H4 (cell line): ENCODE measurements at regions not wholly inside any gene's neighbourhood (a gene's known extent, or its start where the extent isn't known, plus 50 kb on each side); places are given as distances from the start of the nearest gene placed in this dataset.
A peak's percentile ranks its signal among the peaks of the same experiment; 100 is the strongest.

Experiments used
- DNase-seq: peaks from one replicate; pipeline ENCODE4 v3.0.0-alpha.2; 2015; ENCODE audit warnings: low spot score

DNA sequence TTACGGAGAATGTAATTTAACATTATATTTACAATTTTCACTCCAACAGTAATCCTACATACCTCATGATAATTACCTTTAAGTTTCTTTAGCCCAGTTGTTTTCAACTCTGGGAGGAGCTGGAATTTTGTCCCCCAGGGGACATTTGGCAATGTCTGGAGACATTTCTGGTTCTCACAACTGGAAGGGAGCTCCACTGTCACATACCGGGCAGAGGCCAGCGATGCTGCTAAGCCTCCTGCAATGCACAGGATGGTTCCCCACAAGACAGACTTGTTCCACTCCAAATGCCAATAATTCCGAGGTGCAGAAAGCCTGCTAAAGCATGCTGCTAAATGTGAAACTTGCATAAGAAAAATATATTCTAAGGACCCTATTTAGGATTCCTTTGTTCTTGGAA is 251.1 kb upstream of the IRX5 start:
- no peak for DNase-seq

DNA sequence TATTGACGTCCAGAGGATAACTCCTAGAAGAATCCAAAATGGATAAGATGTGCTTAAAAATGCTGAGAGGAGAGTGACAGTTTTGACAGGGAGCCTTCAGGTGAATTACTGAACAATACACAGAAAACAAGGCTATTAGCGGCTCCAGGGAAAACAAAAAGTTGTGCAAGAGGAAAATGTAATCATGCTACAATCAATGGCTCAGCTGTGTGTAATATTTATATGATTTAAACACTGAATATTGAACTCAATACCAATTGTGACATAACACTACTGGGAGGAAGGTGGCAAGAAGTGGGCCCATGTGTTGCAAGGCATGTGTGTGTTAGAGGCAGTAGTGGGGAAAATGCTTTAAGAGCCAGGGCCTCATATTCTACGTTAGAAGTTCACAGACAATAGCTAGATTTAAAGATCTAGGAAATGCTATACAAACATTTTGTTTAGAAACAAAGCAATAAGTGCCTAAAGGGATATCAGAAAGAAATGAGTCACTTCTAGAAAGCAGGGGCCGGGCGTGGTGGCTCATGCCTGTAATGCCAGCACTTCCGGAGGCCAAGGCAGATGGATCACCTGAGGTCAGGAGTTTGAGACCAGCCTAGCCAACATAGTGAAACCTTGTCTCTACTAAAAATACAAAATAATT is 253.2 kb upstream of the IRX5 start:
- DNase-seq, result no peak

DNA sequence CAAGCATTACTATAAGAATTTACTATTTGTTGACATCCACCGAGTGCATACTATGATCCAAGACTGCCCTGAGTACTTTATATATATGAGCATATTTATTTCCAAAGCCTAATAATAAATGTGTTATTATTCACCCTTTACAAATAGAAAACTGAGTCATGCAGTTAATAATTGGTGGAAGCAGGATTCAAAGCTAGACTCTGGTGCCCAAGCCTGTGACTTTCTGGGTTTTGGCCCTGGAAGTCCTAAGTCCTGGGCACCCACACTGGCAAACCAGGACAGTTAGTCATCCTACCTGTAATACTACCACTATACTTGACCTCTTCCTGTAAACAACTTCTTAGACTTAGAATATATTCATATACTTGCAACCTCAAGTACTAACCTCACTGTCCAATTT is 257.4 kb upstream of the IRX5 start:
- no peak for DNase-seq

DNA sequence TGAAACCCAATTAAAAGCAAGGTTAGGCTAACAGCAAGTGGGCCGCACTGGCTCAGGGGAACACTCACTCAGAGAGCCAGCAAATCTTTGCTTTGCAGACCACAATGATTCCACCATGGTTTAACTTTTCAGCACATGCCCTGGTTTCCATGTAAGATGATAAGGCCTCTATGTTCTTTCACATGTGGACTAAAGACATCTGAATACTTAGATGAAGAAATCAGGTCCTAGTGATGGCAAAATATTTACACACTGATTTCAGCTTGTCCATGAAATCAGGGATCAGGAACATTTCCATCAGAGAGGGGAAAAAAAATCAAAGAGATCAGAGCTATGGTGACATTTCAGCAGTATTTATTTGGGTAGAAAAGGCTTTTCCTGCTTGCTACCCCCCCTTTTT is 258.2 kb upstream of the IRX5 start:
- no peak for DNase-seq

DNA sequence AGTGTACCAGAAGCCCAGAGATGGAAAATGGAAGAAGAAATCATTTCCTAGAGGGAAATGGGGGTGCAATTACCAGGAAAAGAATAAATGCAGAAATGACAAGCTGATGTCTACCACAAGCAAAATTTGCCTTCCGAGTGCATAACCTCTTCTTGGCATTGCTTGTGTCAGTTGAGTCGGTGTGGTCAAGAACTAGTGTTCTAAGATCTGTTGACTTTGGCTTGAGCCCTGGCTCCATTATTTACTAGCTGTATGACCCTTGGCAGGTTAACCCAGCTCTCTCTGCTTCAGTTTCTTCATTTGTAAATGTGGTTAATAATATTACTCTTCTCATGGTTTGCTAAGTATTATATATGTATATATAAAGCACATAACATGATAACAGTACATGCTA is 273.0 kb upstream of the IRX5 start:
- DNase-seq, result no peak

DNA sequence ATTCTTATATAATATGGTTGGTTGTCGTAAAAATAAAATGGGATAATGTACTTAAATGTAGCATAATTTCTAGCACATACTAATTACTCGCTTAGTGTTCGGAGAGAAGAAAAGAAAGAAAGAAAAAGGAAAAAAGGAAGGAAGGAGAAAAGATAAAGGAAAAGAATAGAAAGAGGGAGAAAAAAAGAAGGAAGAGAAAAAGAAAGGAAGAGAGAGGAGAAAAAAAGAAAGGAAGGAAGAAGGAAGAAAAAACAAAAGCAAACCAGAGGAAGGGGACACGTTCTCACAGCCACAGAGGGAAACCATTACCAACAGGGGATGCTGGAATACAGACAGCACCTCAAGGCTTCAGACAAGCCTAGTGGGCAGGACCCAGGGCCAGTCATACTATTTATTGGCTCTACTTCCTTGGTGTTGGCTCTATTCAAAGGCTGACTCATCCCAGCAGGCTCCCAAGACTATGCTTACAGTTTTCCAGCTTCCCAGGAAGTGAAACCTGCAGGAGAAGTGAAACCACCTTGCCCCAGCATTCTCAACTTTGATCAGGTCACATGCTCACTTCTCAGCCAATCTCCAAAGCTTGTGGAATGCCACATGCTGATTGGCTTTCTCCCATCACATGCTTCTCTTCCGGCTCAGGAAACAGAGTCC is 273.5 kb upstream of the IRX5 start:
- DNase-seq, result peak; percentile 94

DNA sequence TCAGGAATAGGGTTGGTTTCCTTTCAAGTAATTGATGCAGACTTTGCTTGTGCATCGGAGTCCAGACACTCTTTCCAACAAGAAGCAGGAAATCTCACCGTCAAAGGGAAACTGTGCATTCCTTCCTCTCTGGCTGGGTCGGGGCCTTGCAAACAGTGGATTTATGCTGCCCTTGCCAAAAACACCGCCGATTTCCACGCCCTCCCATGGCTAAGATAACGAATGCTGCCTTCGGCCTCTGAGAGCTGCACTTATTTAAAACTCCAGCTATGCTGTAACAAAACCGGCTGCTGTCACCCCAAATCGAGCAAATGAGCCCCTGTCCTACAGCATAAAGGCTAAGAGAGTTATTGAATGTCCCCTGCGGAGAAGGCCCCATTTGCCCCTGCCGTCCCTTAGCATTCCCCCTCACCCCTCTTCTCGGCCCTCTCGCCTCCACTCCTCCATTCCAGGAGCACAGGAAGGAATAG is 275.5 kb upstream of the IRX5 start:
- DNase-seq, result no peak

DNA sequence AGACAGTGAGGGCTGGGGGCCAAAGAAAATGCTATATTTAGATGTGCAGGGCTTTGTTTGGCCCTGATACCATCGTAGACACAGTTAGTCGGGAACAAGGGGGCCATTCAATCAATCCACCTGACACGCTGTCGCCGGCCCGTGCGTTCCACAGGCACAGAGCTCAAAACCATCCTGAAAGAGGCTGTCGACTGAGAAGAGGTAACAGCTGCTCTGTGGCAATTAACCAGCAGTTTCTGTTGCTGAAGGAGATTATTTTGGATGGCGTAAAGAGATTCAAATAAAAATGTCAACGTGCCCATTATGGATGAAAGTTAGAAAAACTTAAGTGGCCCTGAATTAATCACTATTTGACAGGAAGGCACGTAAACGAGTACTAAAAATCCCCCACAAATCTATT is 276.2 kb upstream of the IRX5 start:
- no peak for DNase-seq

DNA sequence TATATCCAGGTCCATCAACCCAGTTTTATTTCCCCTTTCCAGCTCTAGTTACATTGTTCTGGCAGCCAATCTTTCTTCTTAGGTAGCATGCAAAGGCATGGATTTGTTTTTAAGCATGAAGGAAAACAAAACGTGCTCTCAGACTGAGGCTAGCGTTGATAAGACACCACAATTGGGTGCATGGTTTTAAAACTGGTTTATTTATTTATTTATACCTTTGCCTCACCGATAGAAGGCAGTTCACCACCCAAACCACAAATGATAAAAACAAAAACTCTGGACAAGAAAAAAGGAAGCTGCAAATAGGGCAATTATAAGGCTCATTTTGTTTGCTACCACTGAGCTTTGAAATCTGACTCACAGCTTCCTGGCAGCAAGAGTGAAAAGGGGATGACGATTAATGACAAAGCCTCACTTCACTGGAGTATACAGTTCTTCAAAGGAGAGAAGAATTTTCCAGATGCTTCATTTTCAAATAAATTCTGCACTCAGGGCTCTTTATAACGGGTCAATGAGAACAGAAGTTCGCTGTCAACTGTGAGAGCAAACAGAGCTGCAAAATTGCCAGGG is 278.4 kb upstream of the IRX5 start:
- peak; percentile 30 for DNase-seq

DNA sequence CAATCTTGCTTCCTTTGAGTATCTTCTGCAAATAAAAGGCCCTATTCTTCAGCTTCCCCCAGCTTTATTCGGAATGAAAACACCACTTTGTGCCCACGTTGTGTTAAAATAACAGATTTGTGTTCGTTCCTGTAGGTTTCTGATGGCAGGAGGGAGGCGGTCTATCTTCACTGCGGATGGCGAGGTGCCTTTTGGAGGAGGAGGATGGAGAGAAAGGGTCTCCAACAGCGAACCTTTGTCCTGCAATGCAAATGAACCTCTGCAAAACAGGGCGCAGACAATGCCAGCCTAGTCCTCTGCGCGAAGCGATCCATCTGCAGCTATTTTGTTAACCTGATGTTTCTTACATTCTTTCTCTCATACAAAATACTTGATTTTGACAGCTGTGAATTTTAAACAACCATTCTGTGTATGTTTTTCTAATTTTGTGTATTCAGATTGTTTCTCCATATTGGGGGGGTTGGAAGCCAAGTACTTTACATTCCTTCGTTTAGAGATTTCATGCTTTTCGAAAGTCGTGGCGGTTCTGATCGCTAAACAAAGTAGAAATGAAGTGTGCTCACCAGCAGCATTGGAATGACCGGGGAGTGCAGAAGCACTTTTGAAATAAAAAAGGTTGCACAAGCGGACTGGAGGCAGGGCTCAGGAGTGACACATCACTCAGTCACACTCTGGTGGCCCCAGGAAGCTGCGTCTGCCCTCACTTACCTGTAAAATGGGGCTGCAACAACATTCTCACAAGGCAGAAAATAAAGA is 279.0 kb upstream of the IRX5 start:
- DNase-seq, result peak; percentile 28

DNA sequence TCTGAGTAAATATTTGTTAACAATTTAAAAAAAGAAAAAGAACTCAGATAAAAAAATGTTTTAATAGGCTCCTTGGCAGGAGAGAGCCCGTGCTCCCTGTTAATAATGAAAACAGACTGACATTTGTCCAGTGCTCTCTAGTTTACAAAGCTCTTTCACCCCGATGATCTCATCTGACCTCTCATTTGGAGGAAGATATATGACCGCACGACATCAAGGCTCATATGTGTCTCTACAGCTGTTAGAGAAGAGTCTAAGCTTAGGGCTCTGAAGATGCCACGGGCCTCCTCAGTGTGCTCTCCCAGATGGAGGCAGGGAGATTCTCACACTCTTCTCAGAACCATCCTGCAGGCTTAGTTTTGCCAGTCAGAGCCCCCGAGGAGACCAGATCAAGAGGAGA is 280.8 kb upstream of the IRX5 start:
- no peak for DNase-seq

DNA sequence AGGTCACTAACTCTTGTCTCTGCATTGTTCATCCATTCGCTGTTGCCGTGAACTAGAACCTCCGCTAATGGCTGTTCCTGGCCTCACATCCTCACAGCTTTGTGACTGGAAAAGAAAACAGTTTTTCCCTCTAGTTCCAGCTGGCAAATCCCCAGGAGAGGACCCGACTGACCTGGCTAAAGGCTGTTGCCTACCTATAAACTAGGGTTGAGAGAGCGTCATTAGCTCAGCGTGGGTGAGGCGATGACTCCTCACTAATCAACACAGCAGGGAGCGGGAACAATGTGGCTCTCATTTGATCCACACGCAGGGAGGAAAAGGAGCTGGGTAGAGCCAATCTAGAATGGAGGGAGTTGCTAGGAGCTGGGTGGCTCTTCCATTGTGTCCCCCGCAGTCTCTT is 282.1 kb upstream of the IRX5 start:
- no peak for DNase-seq

DNA sequence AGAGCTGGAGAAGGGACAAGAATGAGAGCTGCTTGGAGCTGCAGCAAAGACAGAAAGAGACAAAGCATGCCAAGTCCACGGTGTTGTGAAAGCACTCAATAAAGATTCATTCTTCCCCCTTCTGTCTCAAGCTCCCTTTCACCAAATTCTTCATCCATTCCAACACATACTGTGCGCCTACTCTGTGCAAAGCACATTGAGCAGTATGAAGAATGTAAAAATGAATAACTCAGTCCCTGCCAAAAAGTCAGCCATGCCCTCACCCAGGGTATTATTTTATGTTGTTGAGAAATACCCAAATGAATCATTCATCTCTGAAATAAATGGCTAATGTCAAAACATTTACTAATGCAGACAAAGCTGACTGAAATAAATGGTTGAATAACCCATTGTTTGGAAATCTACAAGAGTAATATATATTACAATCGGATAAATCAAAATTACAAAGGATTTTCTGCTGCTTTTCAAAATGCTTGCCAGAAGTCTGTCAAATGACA is 282.9 kb upstream of the IRX5 start:
- no peak for DNase-seq

DNA sequence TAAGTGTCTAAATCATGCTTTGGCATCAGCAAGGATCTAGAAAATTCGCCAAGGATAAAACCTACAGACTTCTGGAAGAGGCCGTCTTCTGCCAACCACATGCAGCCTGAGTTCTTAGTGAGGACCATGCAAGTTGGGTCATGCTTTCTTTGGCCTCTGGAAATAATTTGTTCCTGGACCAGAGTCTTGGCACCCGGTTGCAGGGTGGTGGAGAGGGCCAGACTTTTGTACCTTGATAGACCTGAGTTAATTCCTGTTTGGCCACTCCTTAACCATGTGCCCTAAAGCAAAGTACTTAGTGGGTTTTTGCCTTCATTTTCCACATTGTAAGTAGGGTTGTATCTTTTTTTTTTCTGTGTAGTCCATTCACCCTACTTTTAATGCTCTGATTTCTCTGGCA is 283.4 kb upstream of the IRX5 start:
- no peak for DNase-seq

DNA sequence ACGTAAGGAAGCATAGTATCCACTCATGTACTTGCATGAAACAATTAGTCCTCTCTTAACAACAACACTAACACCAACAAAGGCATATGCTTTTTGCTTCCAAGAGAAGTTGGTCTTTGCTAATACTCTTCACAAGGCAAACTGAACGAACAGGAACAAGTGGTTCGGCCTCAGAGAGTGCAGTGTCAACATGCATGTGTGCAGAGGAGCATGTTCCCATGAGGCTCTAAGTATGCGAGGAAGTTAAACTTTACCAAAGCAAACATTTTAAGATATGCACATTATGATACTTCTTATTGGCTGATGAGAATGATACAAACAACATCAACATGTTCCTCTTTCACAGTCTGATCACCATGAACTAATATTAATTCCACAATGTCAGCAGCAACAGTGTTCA is 285.3 kb upstream of the IRX5 start:
- DNase-seq, result no peak

DNA sequence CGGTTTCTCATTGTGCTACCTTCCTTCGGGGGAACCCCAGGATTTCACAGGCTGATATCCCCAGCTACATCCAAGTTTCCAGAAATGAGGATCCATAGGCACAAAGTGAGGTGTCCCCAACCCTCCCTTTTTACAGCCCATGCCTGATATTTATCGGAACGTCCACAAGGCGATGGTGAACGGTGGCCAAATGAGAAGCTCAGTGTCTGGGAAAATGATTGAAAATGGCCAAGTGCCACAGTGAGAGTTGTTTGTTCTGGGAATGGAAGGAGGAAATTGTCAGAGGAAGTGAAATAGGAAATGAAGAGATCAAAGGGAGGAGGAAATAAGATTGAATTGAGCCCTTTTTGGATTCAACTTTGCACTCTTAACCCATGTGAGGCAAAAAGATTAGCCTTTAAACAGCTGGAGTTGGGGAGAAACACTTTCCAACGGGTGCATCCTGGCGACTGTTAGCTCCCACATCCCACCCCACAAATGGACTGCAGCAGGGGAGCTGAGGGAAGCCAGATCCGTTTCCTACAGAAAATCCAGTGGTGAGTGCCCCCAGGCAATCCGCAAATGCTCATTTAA is 294.4 kb upstream of the IRX5 start:
- DNase-seq, result no peak

DNA sequence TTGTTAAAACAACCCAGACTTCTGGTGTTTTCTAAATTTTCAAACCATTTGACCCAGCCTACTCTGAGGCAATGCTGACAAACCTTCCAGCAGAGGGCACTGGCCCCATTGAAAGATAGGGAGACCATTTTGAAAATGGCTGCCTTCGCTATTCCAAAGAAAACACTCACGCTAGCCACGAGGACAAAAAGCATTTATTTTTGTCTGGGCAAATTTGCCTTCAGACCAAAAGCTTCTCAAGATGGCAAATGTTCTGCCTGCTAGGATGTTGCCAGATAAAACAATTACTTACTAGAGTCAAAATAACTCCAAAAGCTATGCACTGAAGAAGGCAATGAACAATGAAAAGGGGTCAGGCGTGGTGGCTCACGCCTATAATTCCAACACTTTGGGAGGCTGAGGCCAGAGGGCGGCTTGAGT is 296.7 kb upstream of the IRX5 start:
- DNase-seq, result peak; percentile 13

DNA sequence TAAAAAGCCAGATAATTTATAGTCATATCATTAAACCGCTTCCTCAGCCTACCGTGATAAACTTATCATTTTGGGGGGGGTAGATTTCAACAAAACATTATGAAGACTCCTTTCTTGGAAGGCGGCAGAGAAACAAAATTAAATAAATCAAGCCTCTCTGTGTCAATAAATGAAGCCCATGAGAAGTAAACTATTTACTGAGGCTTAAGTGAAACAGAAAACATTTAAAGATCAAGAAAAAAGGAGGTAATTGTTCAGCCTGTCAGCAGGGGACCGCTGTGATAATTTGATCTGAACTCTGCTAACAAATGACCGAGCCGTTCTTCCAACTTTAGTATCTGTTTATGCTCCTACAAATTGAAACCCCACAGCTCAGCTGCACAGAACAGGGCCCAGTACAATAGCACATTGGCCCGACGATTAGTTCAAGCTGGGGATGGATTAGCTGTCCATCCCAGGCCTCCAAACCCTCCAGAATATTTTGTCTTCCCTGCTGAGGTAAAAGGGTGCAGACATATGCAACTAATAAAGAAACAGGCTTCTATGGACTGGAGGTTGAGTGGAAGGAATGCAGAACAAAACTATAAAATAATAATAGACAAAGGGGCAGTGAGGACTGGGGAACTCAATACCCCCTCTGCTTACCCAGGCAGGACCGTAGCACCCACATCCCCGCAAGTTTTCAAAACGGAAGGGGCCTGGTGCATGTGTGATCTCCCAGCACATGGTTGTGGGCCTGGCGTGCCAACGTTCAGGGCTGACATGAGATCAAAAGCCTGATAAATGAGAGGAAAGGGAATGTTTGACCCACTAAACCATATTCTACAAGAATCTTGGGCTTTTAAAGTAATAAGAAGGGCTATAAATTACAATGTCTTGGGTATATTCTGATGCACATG is 298.1 kb upstream of the IRX5 start:
- no peak for DNase-seq

DNA sequence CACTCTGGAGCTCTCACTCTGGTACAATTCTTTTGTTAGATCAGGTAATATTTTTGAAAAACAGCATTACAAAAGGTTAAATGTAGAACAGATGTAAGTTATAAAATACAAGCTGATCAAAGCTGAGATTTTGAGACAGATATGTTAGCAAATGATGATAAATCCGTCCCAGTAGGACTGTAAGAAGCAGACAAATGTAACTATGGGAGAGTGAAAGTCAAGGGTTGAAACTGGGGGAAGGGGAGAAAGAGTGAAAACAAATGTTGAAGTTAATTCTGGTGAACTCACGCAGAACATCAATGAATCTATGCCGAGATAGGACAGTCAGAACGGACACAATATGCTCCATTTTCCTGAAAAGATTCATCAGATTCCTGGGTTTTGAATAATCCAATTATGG is 298.9 kb upstream of the IRX5 start:
- DNase-seq, result no peak

DNA sequence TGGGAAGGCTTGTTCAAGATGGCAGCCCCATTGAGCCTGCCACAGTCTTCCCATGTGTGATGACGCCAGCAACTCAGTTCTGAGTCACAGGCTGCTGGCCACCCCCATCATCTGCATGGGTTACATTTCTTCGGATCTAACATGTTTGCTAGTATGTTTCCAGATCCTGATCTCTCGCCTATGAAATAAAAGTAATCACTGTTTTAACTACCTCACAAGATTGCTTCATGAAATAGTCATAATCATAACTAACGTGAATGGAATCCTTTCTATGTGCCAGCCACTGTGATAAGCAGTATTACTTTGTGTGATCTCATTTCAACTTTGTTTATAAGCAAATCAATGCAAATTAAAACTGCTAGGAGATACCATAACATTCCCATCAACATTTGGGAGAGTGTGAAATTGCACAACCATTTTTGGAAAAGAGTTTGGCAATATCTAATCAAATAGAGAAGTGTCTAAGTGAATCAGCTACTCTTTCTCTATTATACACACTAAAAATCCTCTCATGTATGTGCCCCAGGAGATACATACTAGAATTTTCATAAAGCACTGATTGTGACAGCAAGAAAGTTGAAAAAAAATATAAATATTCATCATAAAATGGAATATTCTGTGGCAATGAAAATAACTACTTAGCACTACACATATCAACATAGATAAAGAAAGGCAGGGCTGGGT is 300.2 kb upstream of the IRX5 start:
- no peak for DNase-seq
